Mesothelial cell of epicardium (in vitro differentiated cells): ENCODE measurements at regions not wholly inside any gene's neighbourhood (a gene's known extent, or its start where the extent isn't known, plus 50 kb on each side); places are given as distances from the start of the nearest gene placed in this dataset.

Experiments used
- DNase-seq, 2 experiments: peaks; one replicate each; pipeline ENCODE4 v3.0.0; 2021; ENCODE audit warnings: low spot score in 2 of 2; ENCODE audit not compliant: unreplicated experiment in 2 of 2
- H3K27ac Mint-ChIP-seq: 2 replicates; pipeline ENCODE4 v1.8.0; 2021; ENCODE audit warnings: mixed read lengths
- H3K27me3 Mint-ChIP-seq: 2 replicates; pipeline ENCODE4 v1.8.0; 2021; ENCODE audit warnings: low read depth, mixed read lengths
- H3K36me3 Mint-ChIP-seq: 2 replicates; pipeline ENCODE4 v1.8.0; 2021; ENCODE audit warnings: mixed read lengths
- H3K4me1 Mint-ChIP-seq: 2 replicates; pipeline ENCODE4 v1.8.0; 2021; ENCODE audit warnings: mixed read lengths
- H3K4me3 Mint-ChIP-seq: 2 replicates; pipeline ENCODE4 v1.8.0; 2021; ENCODE audit warnings: mild to moderate bottlenecking, moderate library complexity, mixed read lengths
- H3K9me3 Mint-ChIP-seq: 2 replicates; pipeline ENCODE4 v1.8.0; 2021; ENCODE audit warnings: mixed read lengths
- TF ChIP-seq, protein P1 (sequence below): fragments of 200-600 bp; sonication (generic); IDR thresholded peaks from one replicate; pipeline ENCODE4 v1.5.0; 2021; ENCODE audit warnings: antibody characterized with exemption; ENCODE audit not compliant: unreplicated experiment

DNA sequence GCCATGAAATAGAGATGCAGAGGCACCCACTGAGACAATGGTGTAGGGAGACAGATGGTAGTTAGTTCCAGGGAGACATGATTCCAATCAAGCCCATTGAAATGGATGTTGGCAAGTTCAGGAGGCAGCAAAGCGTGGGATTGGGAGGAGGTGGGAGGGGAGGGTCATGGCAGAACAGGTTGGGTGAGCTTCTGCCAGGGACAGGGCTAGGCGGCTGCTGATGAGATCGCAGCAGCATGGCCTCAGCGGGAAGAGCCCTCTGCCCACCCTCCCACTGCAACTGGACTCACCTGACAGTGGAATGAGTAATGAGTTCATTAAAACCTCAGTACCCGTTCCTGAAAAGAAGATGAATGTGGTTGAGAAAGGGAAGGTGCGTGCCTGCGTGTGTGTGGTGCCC lies 418.2 kb downstream of the CDK5RAP2 start:
- H3K27ac Mint-ChIP-seq = no peak overlapping the region

DNA sequence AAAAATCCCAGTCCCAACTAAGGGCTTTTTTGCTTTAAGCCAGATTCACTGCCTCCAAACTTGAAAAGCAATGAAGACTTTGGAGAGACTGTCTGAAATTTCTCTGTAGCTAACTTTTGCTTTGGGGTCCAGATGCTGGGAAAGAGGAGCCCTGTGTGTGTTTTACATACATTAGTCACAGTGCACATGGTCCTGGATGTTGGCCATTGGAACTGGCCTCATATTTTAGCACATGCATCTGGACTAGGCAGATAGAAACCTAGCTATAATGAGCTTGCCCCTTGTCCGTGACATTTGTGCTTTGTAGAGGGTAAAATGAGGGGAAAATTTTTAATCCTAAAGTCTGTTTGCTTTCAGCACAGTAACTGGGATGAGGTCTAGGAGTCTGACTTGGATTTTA lies 421.7 kb downstream of the CDK5RAP2 start:
- Mint-ChIP-seq H3K27ac (no peak overlapping the region), H3K36me3 (no peaks in the 10 kb centered on the region), H3K4me1 (no peaks in the 10 kb centered on the region), H3K27me3 (peaks cover 14% of the 10 kb centered on the region), H3K9me3 (peaks cover 4% of the 10 kb centered on the region), H3K4me3 (no peak overlapping the region)
- no peak for DNase-seq
- TF ChIP-seq, protein P1, sequence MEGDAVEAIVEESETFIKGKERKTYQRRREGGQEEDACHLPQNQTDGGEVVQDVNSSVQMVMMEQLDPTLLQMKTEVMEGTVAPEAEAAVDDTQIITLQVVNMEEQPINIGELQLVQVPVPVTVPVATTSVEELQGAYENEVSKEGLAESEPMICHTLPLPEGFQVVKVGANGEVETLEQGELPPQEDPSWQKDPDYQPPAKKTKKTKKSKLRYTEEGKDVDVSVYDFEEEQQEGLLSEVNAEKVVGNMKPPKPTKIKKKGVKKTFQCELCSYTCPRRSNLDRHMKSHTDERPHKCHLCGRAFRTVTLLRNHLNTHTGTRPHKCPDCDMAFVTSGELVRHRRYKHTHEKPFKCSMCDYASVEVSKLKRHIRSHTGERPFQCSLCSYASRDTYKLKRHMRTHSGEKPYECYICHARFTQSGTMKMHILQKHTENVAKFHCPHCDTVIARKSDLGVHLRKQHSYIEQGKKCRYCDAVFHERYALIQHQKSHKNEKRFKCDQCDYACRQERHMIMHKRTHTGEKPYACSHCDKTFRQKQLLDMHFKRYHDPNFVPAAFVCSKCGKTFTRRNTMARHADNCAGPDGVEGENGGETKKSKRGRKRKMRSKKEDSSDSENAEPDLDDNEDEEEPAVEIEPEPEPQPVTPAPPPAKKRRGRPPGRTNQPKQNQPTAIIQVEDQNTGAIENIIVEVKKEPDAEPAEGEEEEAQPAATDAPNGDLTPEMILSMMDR = no peak

More for the DNA sequence above, 418.2 kb downstream of the CDK5RAP2 start:
- DNase-seq = no peak
- TF ChIP-seq, protein P1 = no peak
- H3K27me3 Mint-ChIP-seq = peaks cover 3% of the 10 kb centered on the region
- no peaks in the 10 kb centered on the region for H3K36me3 Mint-ChIP-seq
- H3K9me3 Mint-ChIP-seq = peaks cover 4% of the 10 kb centered on the region
- no peaks in the 10 kb centered on the region for H3K4me1 Mint-ChIP-seq
- H3K4me3 Mint-ChIP-seq = no peak overlapping the region

DNA sequence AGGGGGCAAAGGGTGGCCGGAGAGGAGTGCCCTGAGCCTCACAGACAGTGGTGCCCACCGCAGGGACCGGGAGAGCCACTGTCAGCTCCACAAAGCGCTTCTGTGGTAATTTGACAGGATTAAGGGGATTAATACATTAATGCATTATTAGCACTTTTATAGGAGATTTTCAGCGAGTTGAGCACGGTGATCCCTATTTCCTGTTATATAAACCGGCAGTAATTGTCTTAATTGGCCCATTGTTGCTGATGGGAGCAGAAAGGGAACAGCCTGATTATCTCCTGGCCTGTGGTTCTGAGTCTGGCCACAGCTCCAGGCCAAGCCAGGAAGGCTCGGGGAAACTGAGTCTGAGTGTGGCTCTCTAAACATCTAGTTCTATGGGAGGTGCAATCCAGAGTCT lies 423.6 kb downstream of the CDK5RAP2 start:
- Mint-ChIP-seq H3K36me3 (no peaks in the 10 kb centered on the region), H3K9me3 (peaks cover 4% of the 10 kb centered on the region), H3K27ac (no peak overlapping the region), H3K4me1 (no peaks in the 10 kb centered on the region), H3K4me3 (no peak overlapping the region), H3K27me3 (peaks cover 14% of the 10 kb centered on the region)
- DNase-seq = no peak
- TF ChIP-seq, protein P1 = no peak

DNA sequence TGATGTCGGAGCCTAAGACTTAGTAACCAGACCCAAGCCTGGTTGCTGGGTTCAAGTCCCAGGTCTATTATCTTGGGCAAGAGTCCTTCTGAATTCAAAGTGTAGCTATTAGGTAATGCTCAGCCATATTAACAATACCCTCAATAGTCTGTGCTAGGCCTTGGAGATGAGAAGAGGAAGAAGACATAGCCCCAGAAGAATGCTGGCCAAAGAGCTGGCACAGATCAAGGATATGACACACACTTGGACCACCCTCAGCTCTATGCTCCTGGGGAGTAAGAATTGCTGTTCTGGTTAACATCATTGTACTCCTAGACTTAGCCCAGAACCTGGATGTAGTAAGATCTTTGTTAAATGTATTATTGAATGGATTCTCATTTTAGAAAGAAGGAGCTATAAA lies 426.7 kb downstream of the CDK5RAP2 start:
- TF ChIP-seq, protein P1 = no peak
- Mint-ChIP-seq H3K27ac (no peak overlapping the region), H3K4me3 (no peak overlapping the region), H3K36me3 (no peaks in the 10 kb centered on the region), H3K9me3 (no peaks in the 10 kb centered on the region), H3K4me1 (no peaks in the 10 kb centered on the region), H3K27me3 (peaks cover 18% of the 10 kb centered on the region)
- no peak for DNase-seq

DNA sequence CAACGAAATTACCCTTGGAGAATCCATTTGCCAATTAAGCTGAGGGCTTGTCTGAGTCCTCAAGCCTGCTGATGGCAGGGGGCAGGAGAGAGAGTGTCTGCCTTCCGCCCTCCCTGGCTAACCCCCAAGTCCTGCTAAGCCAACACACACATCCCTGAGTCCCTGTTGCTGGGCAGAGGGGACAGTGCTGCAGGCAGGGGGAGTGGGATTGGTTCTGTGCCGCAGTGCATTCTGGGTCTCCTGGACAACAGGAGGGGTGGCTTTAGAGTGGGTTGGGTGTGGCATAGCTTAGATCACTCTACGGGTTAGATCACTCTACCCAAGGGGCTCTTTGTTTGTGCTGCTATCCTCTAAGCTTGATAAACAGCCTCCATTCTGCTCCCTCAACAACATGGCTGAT lies 427.7 kb downstream of the CDK5RAP2 start:
- no peak for DNase-seq
- Mint-ChIP-seq H3K4me1 (no peaks in the 10 kb centered on the region), H3K4me3 (no peak overlapping the region), H3K27me3 (peaks cover 20% of the 10 kb centered on the region), H3K9me3 (no peaks in the 10 kb centered on the region), H3K27ac (no peak overlapping the region), H3K36me3 (no peaks in the 10 kb centered on the region)
- TF ChIP-seq, protein P1 = no peak

DNA sequence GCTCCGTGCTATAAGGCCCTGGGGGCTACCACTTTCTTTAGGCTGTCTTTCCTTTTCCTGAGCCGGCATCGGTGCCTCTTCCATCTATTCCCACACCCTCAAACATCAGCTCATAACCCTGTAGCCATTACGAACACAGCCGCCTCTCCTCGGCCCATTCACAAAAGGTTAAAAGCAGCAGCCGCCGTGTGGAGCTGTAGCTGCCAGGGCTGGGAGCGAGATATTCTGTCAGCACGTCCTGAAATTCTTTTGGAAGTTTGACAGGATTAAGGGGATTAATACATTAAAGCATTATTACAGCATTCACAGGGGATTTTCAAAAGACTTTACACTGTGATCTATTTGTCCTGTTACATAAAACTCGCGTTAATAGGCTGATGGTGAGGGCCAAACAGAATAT lies 428.2 kb downstream of the CDK5RAP2 start:
- no peaks in the 10 kb centered on the region for H3K9me3 Mint-ChIP-seq
- H3K27ac Mint-ChIP-seq = no peak overlapping the region
- DNase-seq = no peak
- peaks cover 20% of the 10 kb centered on the region for H3K27me3 Mint-ChIP-seq
- no peak overlapping the region for H3K4me3 Mint-ChIP-seq
- no peaks in the 10 kb centered on the region for H3K36me3 Mint-ChIP-seq
- H3K4me1 Mint-ChIP-seq = no peaks in the 10 kb centered on the region
- TF ChIP-seq, protein P1 = no peak
